Breast epithelium (tissue), 4 donors: ENCODE measurements at regions not wholly inside any gene's neighbourhood (a gene's known extent, or its start where the extent isn't known, plus 50 kb on each side); places are given as distances from the start of the nearest gene placed in this dataset.

Experiments
- DNase-seq, 2 donors: peaks; one replicate each; pipeline ENCODE4 v3.0.0-alpha.2; 2019; ENCODE audit warnings: low spot score in 2 of 2
- H3K27ac ChIP-seq, 2 donors: fragments of 200-600 bp; sonication (generic) in 1 of 2; one replicate each; pipeline ENCODE4 v1.5.1; 2016 to 2019; ENCODE audit warnings: mild to moderate bottlenecking in 1 of 2
- H3K27me3 ChIP-seq, 2 donors: fragments of 200-600 bp; sonication (generic) in 1 of 2; one replicate each; pipeline versions ENCODE4 v1.5.1 to v1.6.0; 2017 to 2019; ENCODE audit warnings: control low read depth in 1 of 2, mild to moderate bottlenecking in 1 of 2
- H3K36me3 ChIP-seq: fragments of 200-600 bp; one replicate; pipeline ENCODE4 v1.5.1; 2019
- H3K4me1 ChIP-seq, 2 donors: fragments of 200-600 bp; sonication (generic); one replicate each; pipeline ENCODE4 v1.5.1; 2016 to 2019; ENCODE audit warnings: control low read depth in 1 of 2
- H3K4me3 ChIP-seq, 3 donors: fragments of 200-600 bp; sonication (generic); 1 replicate in 2 of 3; 2 replicates in 1 of 3; pipeline ENCODE4 v1.5.1; 2016 to 2019; ENCODE audit warnings: mild to moderate bottlenecking in 3 of 3, moderate library complexity in 2 of 3
- H3K9me3 ChIP-seq, 2 donors: fragments of 200-600 bp; sonication (generic) in 1 of 2; one replicate each; pipeline ENCODE4 v1.5.1; 2016 to 2019; ENCODE audit warnings: control low read depth in 1 of 2
- POLR2A ChIP-seq: fragments of 450-650 bp; IDR thresholded peaks from one replicate; pipeline ENCODE4 v1.6.1; 2016; ENCODE audit warnings: antibody characterized with exemption, mild to moderate bottlenecking, moderate library complexity
- POLR2AphosphoS5 ChIP-seq, 3 donors: sonication (generic); formaldehyde crosslinking; IDR thresholded peaks; one replicate each; pipeline ENCODE4 v1.6.1; 2017; ENCODE audit warnings: antibody characterized with exemption in 3 of 3
- intact Hi-C: fragments of 100-400 bp; cut with DNase I; formaldehyde crosslinking; loops from one replicate; pipeline ENCODE4 v1.15.1; 2023; ENCODE audit warnings: low total_unique reads
- TF ChIP-seq, protein P1 (sequence below), 3 donors: fragments of 450-650 bp; IDR thresholded peaks; one replicate each; pipeline ENCODE4 v1.5.1; 2016 to 2017; ENCODE audit warnings: antibody characterized with exemption in 3 of 3, mild to moderate bottlenecking in 3 of 3, moderate library complexity in 3 of 3

DNA sequence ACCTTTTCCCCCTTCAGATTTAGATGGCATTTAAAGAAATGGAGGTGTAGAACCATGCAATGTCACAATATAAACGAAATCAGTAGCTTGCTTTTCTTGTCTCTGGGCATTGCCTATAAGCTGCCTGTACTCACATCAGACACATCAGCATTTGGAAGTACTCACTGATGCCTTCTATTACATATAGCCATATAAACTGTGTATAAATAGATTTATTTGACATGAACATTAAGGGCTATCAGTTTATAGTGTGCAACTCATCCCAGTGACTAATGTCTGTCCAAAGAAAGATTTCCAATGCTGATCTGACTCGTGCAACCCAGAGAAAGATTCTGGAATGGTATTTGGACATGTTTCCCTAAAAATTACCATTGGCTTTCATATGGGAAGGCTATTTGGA, 417.9 kb upstream of the MAF start:
- H3K27ac ChIP-seq, result no peak overlapping the region
- no peak for DNase-seq
- intact Hi-C loops, result loop anchor here (10.0 kb wide), 1 partner anchor 1024 kb away; no protein-coding TSS in a partner anchor
- no peaks in the 10 kb centered on the region for H3K36me3 ChIP-seq
- no peak overlapping the region for H3K4me3 ChIP-seq
- no peaks in the 10 kb centered on the region for H3K4me1 ChIP-seq
- H3K9me3 ChIP-seq, result no peaks in the 10 kb centered on the region
- TF ChIP-seq POLR2AphosphoS5 (IDR thresholded peaks at IDR 0.05), result no peak
- no peak for TF ChIP-seq POLR2A
- TF ChIP-seq, protein P1, sequence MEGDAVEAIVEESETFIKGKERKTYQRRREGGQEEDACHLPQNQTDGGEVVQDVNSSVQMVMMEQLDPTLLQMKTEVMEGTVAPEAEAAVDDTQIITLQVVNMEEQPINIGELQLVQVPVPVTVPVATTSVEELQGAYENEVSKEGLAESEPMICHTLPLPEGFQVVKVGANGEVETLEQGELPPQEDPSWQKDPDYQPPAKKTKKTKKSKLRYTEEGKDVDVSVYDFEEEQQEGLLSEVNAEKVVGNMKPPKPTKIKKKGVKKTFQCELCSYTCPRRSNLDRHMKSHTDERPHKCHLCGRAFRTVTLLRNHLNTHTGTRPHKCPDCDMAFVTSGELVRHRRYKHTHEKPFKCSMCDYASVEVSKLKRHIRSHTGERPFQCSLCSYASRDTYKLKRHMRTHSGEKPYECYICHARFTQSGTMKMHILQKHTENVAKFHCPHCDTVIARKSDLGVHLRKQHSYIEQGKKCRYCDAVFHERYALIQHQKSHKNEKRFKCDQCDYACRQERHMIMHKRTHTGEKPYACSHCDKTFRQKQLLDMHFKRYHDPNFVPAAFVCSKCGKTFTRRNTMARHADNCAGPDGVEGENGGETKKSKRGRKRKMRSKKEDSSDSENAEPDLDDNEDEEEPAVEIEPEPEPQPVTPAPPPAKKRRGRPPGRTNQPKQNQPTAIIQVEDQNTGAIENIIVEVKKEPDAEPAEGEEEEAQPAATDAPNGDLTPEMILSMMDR (IDR thresholded peaks at IDR 0.05), result no peak
- H3K27me3 ChIP-seq, result no peaks in the 10 kb centered on the region

DNA sequence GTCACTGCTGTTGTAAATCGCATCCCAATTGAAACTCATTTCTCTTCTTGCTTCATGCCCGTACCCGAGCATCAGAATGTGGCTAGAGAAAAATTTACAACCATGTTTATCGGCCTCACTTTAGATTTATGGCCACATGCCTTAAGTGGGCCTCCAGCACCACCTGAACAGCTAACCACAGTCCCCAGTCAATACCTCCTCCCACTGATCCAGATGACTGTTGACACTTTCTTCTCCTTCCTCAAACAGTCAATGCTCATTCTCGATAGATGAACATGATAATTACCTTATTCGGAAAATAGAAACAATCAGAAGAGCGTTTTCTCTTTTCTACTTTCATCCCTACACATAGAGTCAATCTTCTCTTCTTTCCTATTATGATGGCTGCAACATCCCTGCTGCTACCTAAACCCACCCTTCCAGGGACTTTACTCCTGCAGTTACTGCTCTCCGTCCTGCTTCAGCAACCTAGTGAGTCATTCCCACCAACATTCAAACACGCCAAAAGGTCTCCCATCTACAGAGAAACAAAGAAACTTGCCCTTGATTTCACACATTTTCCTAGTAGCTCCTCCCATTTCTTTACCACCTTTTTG, 416.3 kb upstream of the MAF start:
- intact Hi-C loops, result loop anchor here (10.0 kb wide), 1 partner anchor 1022 kb away; no protein-coding TSS in a partner anchor
- H3K4me3 ChIP-seq, result no peak overlapping the region
- no peak for DNase-seq
- no peaks in the 10 kb centered on the region for H3K27me3 ChIP-seq
- no peaks in the 10 kb centered on the region for H3K9me3 ChIP-seq
- no peaks in the 10 kb centered on the region for H3K36me3 ChIP-seq
- no peak for TF ChIP-seq POLR2A
- TF ChIP-seq POLR2AphosphoS5 (IDR thresholded peaks at IDR 0.05), result no peak
- TF ChIP-seq, protein P1 (IDR thresholded peaks at IDR 0.05), result no peak
- H3K27ac ChIP-seq, result no peak overlapping the region
- no peaks in the 10 kb centered on the region for H3K4me1 ChIP-seq

DNA sequence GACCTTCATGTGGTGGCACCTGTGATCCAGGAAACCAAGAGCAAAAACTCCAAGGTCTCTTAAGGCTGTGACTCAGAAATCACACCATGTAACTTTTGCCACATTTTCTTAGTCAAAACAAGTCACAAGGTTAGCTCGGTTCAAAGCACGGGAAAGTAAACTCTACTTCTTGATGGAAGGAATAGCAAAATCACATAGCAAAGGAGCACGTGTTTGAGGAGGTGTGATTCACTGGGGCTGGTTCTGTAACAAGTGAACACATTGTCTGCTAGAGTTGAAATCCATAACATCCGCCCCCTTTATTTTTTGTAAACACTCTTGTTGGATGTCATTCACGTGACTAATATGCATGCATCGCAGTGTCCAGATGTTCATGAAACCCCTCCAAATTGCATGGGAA, 415.0 kb upstream of the MAF start:
- TF ChIP-seq POLR2A, result no peak
- TF ChIP-seq, protein P1 (IDR thresholded peaks at IDR 0.05), result no peak
- TF ChIP-seq POLR2AphosphoS5 (IDR thresholded peaks at IDR 0.05), result no peak
- intact Hi-C loops, result loop anchor here (10.0 kb wide), 1 partner anchor 1021 kb away; no protein-coding TSS in a partner anchor
- H3K4me3 ChIP-seq, result no peak overlapping the region
- DNase-seq, result no peak
- H3K27me3 ChIP-seq, result no peaks in the 10 kb centered on the region
- H3K27ac ChIP-seq, result no peak overlapping the region
- H3K36me3 ChIP-seq, result no peaks in the 10 kb centered on the region
- no peaks in the 10 kb centered on the region for H3K4me1 ChIP-seq
- H3K9me3 ChIP-seq, result no peaks in the 10 kb centered on the region

DNA sequence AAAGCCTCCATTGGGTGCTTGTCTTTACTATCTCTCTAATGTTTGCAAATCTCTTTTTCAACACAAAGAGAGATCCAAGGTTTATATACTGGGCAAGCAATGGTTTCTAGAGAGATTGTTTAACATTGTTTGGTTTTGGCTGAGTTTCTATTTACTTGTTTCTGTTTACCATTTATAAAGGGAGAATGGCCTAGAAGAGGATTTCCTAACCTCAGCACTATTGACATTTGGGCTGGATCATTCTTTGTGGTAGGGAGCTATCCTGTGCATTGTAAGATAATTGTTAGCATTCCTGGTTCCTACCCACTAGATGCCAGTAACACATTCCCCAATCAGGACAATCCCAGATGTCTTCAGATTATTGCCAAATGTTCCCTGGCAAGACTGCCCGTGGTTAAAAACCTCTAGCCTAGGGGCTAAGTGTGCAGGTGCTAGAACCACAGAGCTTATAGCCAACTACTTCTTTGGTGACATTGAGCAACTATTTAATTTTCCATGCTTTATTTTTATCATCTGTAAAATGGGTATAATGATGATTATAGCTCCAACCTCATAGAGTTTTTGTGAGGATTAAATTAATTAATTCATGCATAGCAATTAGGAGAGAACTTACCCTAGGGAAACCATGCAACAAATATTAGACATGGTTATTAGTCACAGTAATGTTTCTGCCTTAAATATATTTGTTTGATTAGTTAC, 413.9 kb upstream of the MAF start:
- H3K4me3 ChIP-seq, result no peak overlapping the region
- H3K27me3 ChIP-seq, result no peaks in the 10 kb centered on the region
- no peaks in the 10 kb centered on the region for H3K9me3 ChIP-seq
- no peak for DNase-seq
- intact Hi-C loops, result loop anchor here (10.0 kb wide), 1 partner anchor 1020 kb away; no protein-coding TSS in a partner anchor
- no peak overlapping the region for H3K27ac ChIP-seq
- no peaks in the 10 kb centered on the region for H3K36me3 ChIP-seq
- TF ChIP-seq, protein P1 (IDR thresholded peaks at IDR 0.05), result no peak
- TF ChIP-seq POLR2AphosphoS5 (IDR thresholded peaks at IDR 0.05) (no peak), POLR2A (no peak)
- no peaks in the 10 kb centered on the region for H3K4me1 ChIP-seq

DNA sequence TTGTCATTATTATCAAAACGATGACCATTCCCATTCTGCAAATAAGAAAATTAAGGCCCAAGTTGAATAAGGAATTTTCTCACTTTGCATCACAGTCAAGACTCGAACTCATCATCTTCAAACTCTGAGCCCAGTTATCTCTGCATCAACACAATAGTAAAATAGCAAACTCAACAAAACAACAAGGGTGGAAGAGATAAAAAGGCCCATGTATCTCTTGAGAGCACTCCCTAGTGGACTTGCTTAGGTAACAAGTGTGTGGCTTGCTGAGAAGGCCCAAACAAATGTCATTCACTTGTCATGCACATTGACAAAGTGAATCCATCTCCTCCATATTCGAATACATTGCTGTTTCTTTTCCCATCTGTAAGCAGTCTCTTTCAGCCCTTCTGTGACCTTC, 412.0 kb upstream of the MAF start:
- H3K4me3 ChIP-seq, result no peak overlapping the region
- no peak for DNase-seq
- H3K27me3 ChIP-seq, result no peaks in the 10 kb centered on the region
- H3K36me3 ChIP-seq, result no peaks in the 10 kb centered on the region
- H3K27ac ChIP-seq, result no peak overlapping the region
- intact Hi-C loops, result loop anchor here (10.0 kb wide), 1 partner anchor 1018 kb away; no protein-coding TSS in a partner anchor
- H3K4me1 ChIP-seq, result no peaks in the 10 kb centered on the region
- no peaks in the 10 kb centered on the region for H3K9me3 ChIP-seq
- TF ChIP-seq, protein P1 (IDR thresholded peaks at IDR 0.05), result no peak
- TF ChIP-seq POLR2AphosphoS5 (IDR thresholded peaks at IDR 0.05) (no peak), POLR2A (no peak)
